ENCODE measurements at regions not wholly inside any gene's neighbourhood (a gene's known extent, or its start where the extent isn't known, plus 50 kb on each side); places are given as distances from the start of the nearest gene placed in this dataset.
"Not testable (repeated sequence)": the region's sequence is repeated elsewhere in the genome, so short reads cannot be mapped to it uniquely, and the experiment has no call there.

- Histone ChIP-seq H3K36me3 (replicated peaks) (no peaks in the 10 kb centered on the region), H3K27me3 (ENCODE audit: low read depth) (no peaks in the 10 kb centered on the region; the same call in 1 of the 2 replicates), H3K4me1 (no peaks in the 10 kb centered on the region), H3K9me3 (no peaks in the 10 kb centered on the region), H3K4me3 (no peak overlapping the region)
- DNase-seq (ENCODE audit: low spot score in 2 of 2) = no peak
- in situ Hi-C loops (cut with MboI; ENCODE audit: low sequenced_read_pairs) = no loop called here
These were observed 73.2 kb downstream of the ZIC4 start for GRCh38 chr3:147333098-147333497.

- H3K4me3 ChIP-seq = no peak overlapping the region
- in situ Hi-C loops (cut with MboI; ENCODE audit: low sequenced_read_pairs) = no loop called here
- H3K27me3 ChIP-seq (ENCODE audit: low read depth) = no peaks in the 10 kb centered on the region
- no peaks in the 10 kb centered on the region for H3K36me3 ChIP-seq (replicated peaks)
- no peak for DNase-seq (ENCODE audit: low spot score in 2 of 2)
- H3K9me3 ChIP-seq = no peaks in the 10 kb centered on the region
- no peaks in the 10 kb centered on the region for H3K4me1 ChIP-seq
These were observed 77.6 kb downstream of the ZIC4 start for GRCh38 chr3:147328711-147329110.

- Histone ChIP-seq H3K36me3 (replicated peaks) (no peaks in the 10 kb centered on the region), H3K4me3 (no peak overlapping the region), H3K9me3 (no peaks in the 10 kb centered on the region), H3K4me1 (no peaks in the 10 kb centered on the region), H3K27me3 (ENCODE audit: low read depth) (no peaks in the 10 kb centered on the region)
- no peak for DNase-seq (ENCODE audit: low spot score in 2 of 2)
- in situ Hi-C loops (cut with MboI; ENCODE audit: low sequenced_read_pairs) = no loop called here
These were observed 82.0 kb downstream of the ZIC4 start for GRCh38 chr3:147324356-147324755.

- no peaks in the 10 kb centered on the region for H3K9me3 ChIP-seq
- in situ Hi-C loops (cut with MboI; ENCODE audit: low sequenced_read_pairs) = no loop called here
These were observed 87.4 kb downstream of the ZIC4 start for GRCh38 chr3:147318900-147319299.

GRCh38 chr3:147317080-147317479 lies 89.3 kb downstream of the ZIC4 start:
- H3K4me3 ChIP-seq; H3K9me3 ChIP-seq; H3K36me3 ChIP-seq (replicated peaks); H3K4me1 ChIP-seq; H3K27me3 ChIP-seq (ENCODE audit: low read depth); in situ Hi-C loops (cut with MboI; ENCODE audit: low sequenced_read_pairs): not testable (repeated sequence)
- DNase-seq (ENCODE audit: low spot score in 2 of 2) = peak in 1 of 2 experiments; percentile 47

More at GRCh38 chr3:147318900-147319299, 87.4 kb downstream of the ZIC4 start:
- Histone ChIP-seq H3K4me3 (no peak overlapping the region), H3K27me3 (ENCODE audit: low read depth) (no peaks in the 10 kb centered on the region), H3K4me1 (no peaks in the 10 kb centered on the region), H3K36me3 (replicated peaks) (no peaks in the 10 kb centered on the region)
- no peak for DNase-seq (ENCODE audit: low spot score in 2 of 2)

- Histone ChIP-seq H3K9me3 (no peaks in the 10 kb centered on the region), H3K36me3 (replicated peaks) (no peaks in the 10 kb centered on the region), H3K27me3 (ENCODE audit: low read depth) (no peaks in the 10 kb centered on the region), H3K4me1 (no peaks in the 10 kb centered on the region), H3K4me3 (no peak overlapping the region)
- DNase-seq (ENCODE audit: low spot score in 2 of 2) = no peak
- in situ Hi-C loops (cut with MboI; ENCODE audit: low sequenced_read_pairs) = no loop called here
These were observed 92.8 kb downstream of the ZIC4 start for GRCh38 chr3:147313513-147313912.

- Histone ChIP-seq H3K4me3 (no peak overlapping the region), H3K9me3 (no peaks in the 10 kb centered on the region), H3K4me1 (no peaks in the 10 kb centered on the region), H3K36me3 (replicated peaks) (no peaks in the 10 kb centered on the region), H3K27me3 (ENCODE audit: low read depth) (no peaks in the 10 kb centered on the region)
- in situ Hi-C loops (cut with MboI; ENCODE audit: low sequenced_read_pairs) = no loop called here
- no peak for DNase-seq (ENCODE audit: low spot score in 2 of 2)
These were observed 93.5 kb downstream of the ZIC4 start for GRCh38 chr3:147312786-147313280.

GRCh38 chr3:147311716-147312115 lies 94.6 kb downstream of the ZIC4 start:
- DNase-seq (ENCODE audit: low spot score in 2 of 2) = no peak
- Histone ChIP-seq H3K27me3 (ENCODE audit: low read depth) (no peaks in the 10 kb centered on the region), H3K36me3 (replicated peaks) (no peaks in the 10 kb centered on the region)

GRCh38 chr3:147305533-147306250 lies 100.7 kb downstream of the ZIC4 start:
- in situ Hi-C loops (cut with MboI; ENCODE audit: low sequenced_read_pairs) = no loop called here
- Histone ChIP-seq H3K4me3 (no peak overlapping the region), H3K4me1 (no peaks in the 10 kb centered on the region), H3K9me3 (no peaks in the 10 kb centered on the region), H3K27me3 (ENCODE audit: low read depth) (no peaks in the 10 kb centered on the region), H3K36me3 (replicated peaks) (no peaks in the 10 kb centered on the region)
- no peak for DNase-seq (ENCODE audit: low spot score in 2 of 2)

More at GRCh38 chr3:147311716-147312115, 94.6 kb downstream of the ZIC4 start:
- no peaks in the 10 kb centered on the region for H3K4me1 ChIP-seq
- in situ Hi-C loops (cut with MboI; ENCODE audit: low sequenced_read_pairs) = no loop called here
- no peaks in the 10 kb centered on the region for H3K9me3 ChIP-seq
- H3K4me3 ChIP-seq = no peak overlapping the region

GRCh38 chr3:147304756-147305155 lies 101.6 kb downstream of the ZIC4 start:
- in situ Hi-C loops (cut with MboI; ENCODE audit: low sequenced_read_pairs) = no loop called here
- Histone ChIP-seq H3K9me3 (no peaks in the 10 kb centered on the region), H3K4me1 (no peaks in the 10 kb centered on the region), H3K4me3 (no peak overlapping the region), H3K27me3 (ENCODE audit: low read depth) (no peaks in the 10 kb centered on the region), H3K36me3 (replicated peaks) (no peaks in the 10 kb centered on the region)
- DNase-seq (ENCODE audit: low spot score in 2 of 2) = no peak

GRCh38 chr3:147301781-147302180 lies 104.6 kb downstream of the ZIC4 start:
- Histone ChIP-seq H3K4me1 (no peaks in the 10 kb centered on the region), H3K9me3 (no peaks in the 10 kb centered on the region), H3K27me3 (ENCODE audit: low read depth) (no peaks in the 10 kb centered on the region), H3K36me3 (replicated peaks) (no peaks in the 10 kb centered on the region), H3K4me3 (no peak overlapping the region)
- no peak for DNase-seq (ENCODE audit: low spot score in 2 of 2)
- in situ Hi-C loops (cut with MboI; ENCODE audit: low sequenced_read_pairs) = no loop called here

- Histone ChIP-seq H3K36me3 (replicated peaks) (no peaks in the 10 kb centered on the region), H3K4me3 (no peak overlapping the region), H3K4me1 (no peaks in the 10 kb centered on the region), H3K9me3 (no peaks in the 10 kb centered on the region), H3K27me3 (ENCODE audit: low read depth) (no peaks in the 10 kb centered on the region)
- in situ Hi-C loops (cut with MboI; ENCODE audit: low sequenced_read_pairs) = no loop called here
- DNase-seq (ENCODE audit: low spot score in 2 of 2) = no peak
These were observed 106.7 kb downstream of the ZIC4 start for GRCh38 chr3:147299656-147300055.

- Histone ChIP-seq H3K4me1 (no peaks in the 10 kb centered on the region), H3K36me3 (replicated peaks) (no peaks in the 10 kb centered on the region), H3K9me3 (no peaks in the 10 kb centered on the region), H3K4me3 (no peak overlapping the region), H3K27me3 (ENCODE audit: low read depth) (no peaks in the 10 kb centered on the region)
- DNase-seq (ENCODE audit: low spot score in 2 of 2) = no peak
- in situ Hi-C loops (cut with MboI; ENCODE audit: low sequenced_read_pairs) = no loop called here
These were observed 107.8 kb downstream of the ZIC4 start for GRCh38 chr3:147298511-147298982.

GRCh38 chr3:147297761-147298350 lies 108.5 kb downstream of the ZIC4 start:
- in situ Hi-C loops (cut with MboI; ENCODE audit: low sequenced_read_pairs) = no loop called here
- no peak for DNase-seq (ENCODE audit: low spot score in 2 of 2)
- Histone ChIP-seq H3K4me3 (no peak overlapping the region), H3K27me3 (ENCODE audit: low read depth) (no peaks in the 10 kb centered on the region), H3K9me3 (no peaks in the 10 kb centered on the region), H3K36me3 (replicated peaks) (no peaks in the 10 kb centered on the region), H3K4me1 (no peaks in the 10 kb centered on the region)
